ENCODE measurements at regions not wholly inside any gene's neighbourhood (a gene's known extent, or its start where the extent isn't known, plus 50 kb on each side); places are given as distances from the start of the nearest gene placed in this dataset.

DNA sequence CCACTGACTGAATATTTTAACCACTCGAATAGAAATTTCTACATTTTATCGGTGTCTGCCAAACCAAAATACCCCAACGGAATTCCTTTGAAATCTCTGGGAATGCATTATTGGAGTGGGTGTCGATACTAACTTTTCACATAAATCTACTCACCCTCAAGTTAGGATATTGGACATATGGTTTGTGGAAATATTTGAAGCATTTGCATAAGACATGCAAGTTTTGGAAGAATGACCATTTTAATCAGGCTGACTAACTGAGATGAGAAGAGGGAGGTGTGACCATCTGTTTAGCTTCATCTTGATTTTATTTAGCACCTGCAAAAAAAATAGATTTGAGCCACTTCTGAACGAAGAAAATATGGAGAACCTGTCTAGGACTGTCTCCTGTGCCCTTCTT, 61.2 kb downstream of the KLF6 start:
- no peak for DNase-seq (ENCODE audit: low spot score)
- no peaks in the 10 kb centered on the region for H3K27me3 Mint-ChIP-seq (ENCODE audit: unreplicated experiment)
- H3K4me3 Mint-ChIP-seq (ENCODE audit: unreplicated experiment): no peak overlapping the region
- TF ChIP-seq, protein P1, sequence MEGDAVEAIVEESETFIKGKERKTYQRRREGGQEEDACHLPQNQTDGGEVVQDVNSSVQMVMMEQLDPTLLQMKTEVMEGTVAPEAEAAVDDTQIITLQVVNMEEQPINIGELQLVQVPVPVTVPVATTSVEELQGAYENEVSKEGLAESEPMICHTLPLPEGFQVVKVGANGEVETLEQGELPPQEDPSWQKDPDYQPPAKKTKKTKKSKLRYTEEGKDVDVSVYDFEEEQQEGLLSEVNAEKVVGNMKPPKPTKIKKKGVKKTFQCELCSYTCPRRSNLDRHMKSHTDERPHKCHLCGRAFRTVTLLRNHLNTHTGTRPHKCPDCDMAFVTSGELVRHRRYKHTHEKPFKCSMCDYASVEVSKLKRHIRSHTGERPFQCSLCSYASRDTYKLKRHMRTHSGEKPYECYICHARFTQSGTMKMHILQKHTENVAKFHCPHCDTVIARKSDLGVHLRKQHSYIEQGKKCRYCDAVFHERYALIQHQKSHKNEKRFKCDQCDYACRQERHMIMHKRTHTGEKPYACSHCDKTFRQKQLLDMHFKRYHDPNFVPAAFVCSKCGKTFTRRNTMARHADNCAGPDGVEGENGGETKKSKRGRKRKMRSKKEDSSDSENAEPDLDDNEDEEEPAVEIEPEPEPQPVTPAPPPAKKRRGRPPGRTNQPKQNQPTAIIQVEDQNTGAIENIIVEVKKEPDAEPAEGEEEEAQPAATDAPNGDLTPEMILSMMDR (IDR thresholded peaks at IDR 0.05; ENCODE audit: unreplicated experiment): no peak
- H3K4me1 Mint-ChIP-seq (ENCODE audit: unreplicated experiment): no peaks in the 10 kb centered on the region
- no peaks in the 10 kb centered on the region for H3K9me3 Mint-ChIP-seq (ENCODE audit: unreplicated experiment)
- H3K36me3 Mint-ChIP-seq (ENCODE audit: low read depth, unreplicated experiment): no peaks in the 10 kb centered on the region
- no peak overlapping the region for H3K27ac Mint-ChIP-seq (ENCODE audit: unreplicated experiment)

DNA sequence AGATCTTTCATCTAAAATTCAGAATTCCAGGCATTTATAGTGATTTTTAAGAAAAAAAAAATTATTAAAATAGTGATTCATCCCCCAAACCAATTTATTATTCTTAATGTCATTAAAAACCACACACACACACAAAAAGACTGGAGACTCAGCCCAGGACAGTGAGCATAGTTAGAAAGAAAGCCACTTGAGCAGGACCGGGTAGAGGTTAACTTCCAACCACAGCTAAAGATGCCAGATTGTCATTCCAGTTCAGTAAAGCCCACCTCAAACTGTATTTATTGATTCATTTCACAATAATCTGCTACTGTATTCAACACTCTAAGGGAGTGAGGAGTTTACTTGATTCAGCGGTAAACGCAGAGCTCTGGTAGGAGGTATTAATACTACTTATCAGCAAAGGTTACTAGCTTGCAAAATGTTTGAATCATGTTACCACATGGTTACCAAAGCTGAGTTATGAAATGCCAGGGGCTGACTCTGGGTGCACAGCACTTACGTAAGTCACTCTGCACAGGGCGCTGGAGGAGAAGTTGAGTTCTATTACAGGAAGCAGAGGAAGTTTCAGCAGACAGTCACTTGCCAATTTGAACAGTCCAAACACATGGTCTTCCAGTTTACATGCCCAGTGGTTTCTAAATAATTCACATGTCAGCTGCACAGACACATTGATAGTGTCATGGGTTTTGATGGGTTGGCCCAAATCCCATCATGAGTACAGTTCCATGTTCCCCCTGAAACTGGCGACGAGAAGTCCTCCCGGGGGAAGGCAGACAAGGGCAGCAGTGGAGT, 64.6 kb downstream of the KLF6 start:
- H3K27me3 Mint-ChIP-seq (ENCODE audit: unreplicated experiment): no peaks in the 10 kb centered on the region
- H3K27ac Mint-ChIP-seq (ENCODE audit: unreplicated experiment): no peak overlapping the region
- no peaks in the 10 kb centered on the region for H3K9me3 Mint-ChIP-seq (ENCODE audit: unreplicated experiment)
- no peak overlapping the region for H3K4me3 Mint-ChIP-seq (ENCODE audit: unreplicated experiment)
- DNase-seq (ENCODE audit: low spot score): no peak
- H3K4me1 Mint-ChIP-seq (ENCODE audit: unreplicated experiment): no peaks in the 10 kb centered on the region
- H3K36me3 Mint-ChIP-seq (ENCODE audit: low read depth, unreplicated experiment): no peaks in the 10 kb centered on the region
- TF ChIP-seq, protein P1 (IDR thresholded peaks at IDR 0.05; ENCODE audit: unreplicated experiment): no peak

DNA sequence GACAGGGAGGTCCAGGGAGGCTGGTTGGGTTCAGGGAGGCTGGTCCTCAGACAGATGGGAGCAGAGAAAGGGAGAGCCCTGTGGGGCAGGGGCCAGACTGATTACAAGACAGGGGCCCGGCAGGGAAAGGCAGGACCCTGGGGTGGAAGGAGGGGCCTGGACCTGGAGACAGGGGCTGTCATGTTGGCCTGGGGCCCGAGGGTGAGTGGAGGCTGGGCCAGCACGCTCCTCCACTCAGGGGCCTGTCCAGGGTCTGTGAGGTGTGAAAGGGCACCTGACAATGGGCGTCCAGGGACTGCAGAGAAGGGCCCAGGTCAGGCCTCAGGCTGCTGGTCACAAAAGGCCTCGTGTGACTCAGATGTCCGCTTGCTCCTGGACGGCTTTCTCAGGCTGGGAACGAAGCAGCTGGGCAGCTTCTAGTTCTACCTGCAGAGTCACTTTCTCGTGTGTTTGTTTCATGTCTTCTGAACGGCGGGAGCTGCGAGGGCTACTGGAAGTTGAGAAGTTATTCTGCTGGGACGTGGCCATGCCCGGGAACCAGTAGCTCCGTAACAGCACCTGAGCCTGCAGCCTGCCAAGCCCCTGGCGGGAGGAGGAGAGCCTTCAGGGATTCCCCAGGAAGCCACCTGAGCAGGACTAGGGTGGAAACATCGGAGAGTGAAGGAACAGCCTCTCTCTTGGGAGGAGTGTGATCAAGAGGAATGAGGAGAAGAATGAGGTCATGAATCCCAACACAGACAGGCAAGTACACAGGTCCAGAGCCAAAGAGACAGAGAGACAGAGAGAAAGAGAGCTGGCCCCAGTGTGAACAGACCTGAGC, 65.8 kb downstream of the KLF6 start:
- Mint-ChIP-seq H3K27me3 (ENCODE audit: unreplicated experiment) (no peaks in the 10 kb centered on the region), H3K4me1 (ENCODE audit: unreplicated experiment) (no peaks in the 10 kb centered on the region), H3K36me3 (ENCODE audit: low read depth, unreplicated experiment) (no peaks in the 10 kb centered on the region), H3K9me3 (ENCODE audit: unreplicated experiment) (no peaks in the 10 kb centered on the region), H3K27ac (ENCODE audit: unreplicated experiment) (no peak overlapping the region), H3K4me3 (ENCODE audit: unreplicated experiment) (no peak overlapping the region)
- DNase-seq (ENCODE audit: low spot score): no peak
- TF ChIP-seq, protein P1 (IDR thresholded peaks at IDR 0.05; ENCODE audit: unreplicated experiment): no peak

DNA sequence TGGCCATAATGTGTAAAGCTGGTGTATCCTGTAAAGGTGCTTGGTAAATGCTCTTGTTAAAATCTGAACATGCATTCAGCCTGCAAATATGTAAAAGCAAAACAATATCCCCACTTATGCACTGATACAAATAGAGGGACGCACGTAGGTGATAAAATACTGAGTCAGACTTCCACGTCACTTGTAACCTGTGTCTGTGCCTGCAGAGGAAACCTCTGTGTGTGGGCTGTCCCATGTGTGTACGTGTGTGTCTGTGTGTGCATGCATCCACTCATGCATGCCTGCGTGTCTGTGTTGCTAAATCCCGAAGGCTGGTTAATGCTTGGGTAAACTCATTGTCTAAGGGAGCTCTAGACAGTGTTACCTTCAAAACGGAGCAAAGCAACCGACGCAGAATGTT, 68.9 kb downstream of the KLF6 start:
- H3K9me3 Mint-ChIP-seq (ENCODE audit: unreplicated experiment): no peaks in the 10 kb centered on the region
- no peaks in the 10 kb centered on the region for H3K27me3 Mint-ChIP-seq (ENCODE audit: unreplicated experiment)
- H3K4me3 Mint-ChIP-seq (ENCODE audit: unreplicated experiment): no peak overlapping the region
- no peak for DNase-seq (ENCODE audit: low spot score)
- H3K36me3 Mint-ChIP-seq (ENCODE audit: low read depth, unreplicated experiment): no peaks in the 10 kb centered on the region
- TF ChIP-seq, protein P1 (IDR thresholded peaks at IDR 0.05; ENCODE audit: unreplicated experiment): no peak
- H3K4me1 Mint-ChIP-seq (ENCODE audit: unreplicated experiment): no peaks in the 10 kb centered on the region
- no peak overlapping the region for H3K27ac Mint-ChIP-seq (ENCODE audit: unreplicated experiment)

DNA sequence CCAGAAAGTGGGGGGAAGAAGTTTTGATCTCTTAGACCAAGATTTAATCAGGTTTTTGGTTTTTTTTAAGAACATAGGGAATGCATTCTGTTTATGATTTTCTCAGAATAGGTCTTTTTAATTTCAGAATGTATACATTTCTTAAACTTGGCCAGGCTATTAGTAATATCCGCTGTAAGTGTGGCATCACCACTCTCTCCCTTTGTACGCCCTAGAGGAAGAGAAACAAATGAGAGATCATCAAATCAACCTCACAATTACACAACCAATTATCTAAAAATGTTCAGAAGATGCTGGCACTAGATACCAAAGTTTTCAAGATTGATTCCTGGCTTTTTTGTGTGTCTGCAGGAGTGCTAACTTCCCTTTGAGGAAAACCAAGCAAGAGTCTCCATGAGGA, 70.0 kb downstream of the KLF6 start:
- H3K27ac Mint-ChIP-seq (ENCODE audit: unreplicated experiment): no peak overlapping the region
- no peaks in the 10 kb centered on the region for H3K36me3 Mint-ChIP-seq (ENCODE audit: low read depth, unreplicated experiment)
- TF ChIP-seq, protein P1 (IDR thresholded peaks at IDR 0.05; ENCODE audit: unreplicated experiment): no peak
- no peaks in the 10 kb centered on the region for H3K9me3 Mint-ChIP-seq (ENCODE audit: unreplicated experiment)
- no peak overlapping the region for H3K4me3 Mint-ChIP-seq (ENCODE audit: unreplicated experiment)
- no peaks in the 10 kb centered on the region for H3K27me3 Mint-ChIP-seq (ENCODE audit: unreplicated experiment)
- no peaks in the 10 kb centered on the region for H3K4me1 Mint-ChIP-seq (ENCODE audit: unreplicated experiment)
- no peak for DNase-seq (ENCODE audit: low spot score)

All from endothelial cell (in vitro differentiated cells).